HEK293 (cell line): ENCODE measurements at regions not wholly inside any gene's neighbourhood (a gene's known extent, or its start where the extent isn't known, plus 50 kb on each side); places are given as distances from the start of the nearest gene placed in this dataset.

ENCODE experiments used
- WT1 ChIP-seq: fragments of 450-650 bp; formaldehyde crosslinking; IDR thresholded peaks from 2 replicates; pipeline ENCODE4 v1.5.1; 2016; ENCODE audit warnings: missing biosample characterization, missing genetic modification characterization
- ZNF658 ChIP-seq: fragments of 450-650 bp; formaldehyde crosslinking; IDR thresholded peaks from 2 replicates; pipeline ENCODE4; 2016; ENCODE audit warnings: missing biosample characterization, missing genetic modification characterization
- TF ChIP-seq, protein P1 (sequence below): fragments of 450-650 bp; formaldehyde crosslinking; IDR thresholded peaks from 2 replicates; pipeline ENCODE4 v1.5.1; 2016; ENCODE audit warnings: missing biosample characterization, missing genetic modification characterization
- TF ChIP-seq, protein P2 (sequence below): fragments of 450-650 bp; formaldehyde crosslinking; IDR thresholded peaks from 2 replicates; pipeline ENCODE4 v1.5.1; 2016; ENCODE audit warnings: missing biosample characterization, missing genetic modification characterization
- TF ChIP-seq, protein P3 (sequence below): fragments of 450-650 bp; IDR thresholded peaks from 2 replicates; pipeline ENCODE4 v1.5.1; 2018; ENCODE audit warnings: missing biosample characterization, mild to moderate bottlenecking, missing genetic modification characterization

DNA sequence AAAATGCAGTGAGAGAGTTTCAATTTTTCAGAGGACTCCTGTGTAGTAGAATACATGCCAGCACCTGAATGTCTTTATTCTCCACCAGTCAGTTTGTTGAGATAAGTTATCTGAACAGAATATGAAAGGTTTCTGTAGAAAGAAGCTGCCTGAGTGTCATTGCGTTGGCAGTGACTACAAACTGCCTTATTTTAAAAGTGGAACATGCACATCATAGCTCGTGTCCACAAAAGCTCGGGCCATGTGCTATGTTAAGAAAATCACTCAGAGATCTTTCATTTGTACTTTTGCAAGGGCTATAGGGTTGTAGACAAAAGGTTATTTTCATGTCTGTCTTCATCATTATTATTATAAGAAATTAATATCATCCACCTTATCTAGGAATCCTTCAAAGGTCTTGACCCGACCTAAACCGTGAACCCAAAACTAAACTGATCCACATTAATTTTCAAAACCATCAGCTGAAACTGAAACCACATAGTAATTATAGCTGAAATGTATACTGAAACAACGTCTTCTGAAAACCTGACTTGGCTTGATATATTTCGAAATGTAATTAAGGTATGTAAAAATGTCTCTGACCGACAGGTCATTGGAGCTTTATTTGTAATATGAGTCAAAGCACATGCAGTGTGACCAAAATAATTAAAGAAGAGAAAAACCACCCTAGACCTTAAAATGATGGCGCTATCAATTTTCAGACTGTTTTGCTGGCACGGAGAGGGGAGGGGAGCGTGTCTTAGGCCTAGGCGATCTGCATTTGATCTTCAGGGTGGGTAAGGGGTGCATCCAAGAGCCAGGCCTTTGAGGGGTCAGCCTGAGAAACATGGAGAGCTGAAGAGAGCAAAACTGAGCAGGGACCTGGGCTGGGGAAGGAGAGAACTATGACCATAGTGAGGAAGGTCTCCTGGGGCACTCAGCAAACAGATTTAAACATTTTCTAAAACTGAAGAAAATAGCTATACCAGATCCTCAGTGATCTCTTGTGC lies 232.1 kb downstream of the SOX11 start:
- TF ChIP-seq, protein P1, sequence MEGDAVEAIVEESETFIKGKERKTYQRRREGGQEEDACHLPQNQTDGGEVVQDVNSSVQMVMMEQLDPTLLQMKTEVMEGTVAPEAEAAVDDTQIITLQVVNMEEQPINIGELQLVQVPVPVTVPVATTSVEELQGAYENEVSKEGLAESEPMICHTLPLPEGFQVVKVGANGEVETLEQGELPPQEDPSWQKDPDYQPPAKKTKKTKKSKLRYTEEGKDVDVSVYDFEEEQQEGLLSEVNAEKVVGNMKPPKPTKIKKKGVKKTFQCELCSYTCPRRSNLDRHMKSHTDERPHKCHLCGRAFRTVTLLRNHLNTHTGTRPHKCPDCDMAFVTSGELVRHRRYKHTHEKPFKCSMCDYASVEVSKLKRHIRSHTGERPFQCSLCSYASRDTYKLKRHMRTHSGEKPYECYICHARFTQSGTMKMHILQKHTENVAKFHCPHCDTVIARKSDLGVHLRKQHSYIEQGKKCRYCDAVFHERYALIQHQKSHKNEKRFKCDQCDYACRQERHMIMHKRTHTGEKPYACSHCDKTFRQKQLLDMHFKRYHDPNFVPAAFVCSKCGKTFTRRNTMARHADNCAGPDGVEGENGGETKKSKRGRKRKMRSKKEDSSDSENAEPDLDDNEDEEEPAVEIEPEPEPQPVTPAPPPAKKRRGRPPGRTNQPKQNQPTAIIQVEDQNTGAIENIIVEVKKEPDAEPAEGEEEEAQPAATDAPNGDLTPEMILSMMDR (tag by site-specific recombination), result no peak
- TF ChIP-seq, protein P2, sequence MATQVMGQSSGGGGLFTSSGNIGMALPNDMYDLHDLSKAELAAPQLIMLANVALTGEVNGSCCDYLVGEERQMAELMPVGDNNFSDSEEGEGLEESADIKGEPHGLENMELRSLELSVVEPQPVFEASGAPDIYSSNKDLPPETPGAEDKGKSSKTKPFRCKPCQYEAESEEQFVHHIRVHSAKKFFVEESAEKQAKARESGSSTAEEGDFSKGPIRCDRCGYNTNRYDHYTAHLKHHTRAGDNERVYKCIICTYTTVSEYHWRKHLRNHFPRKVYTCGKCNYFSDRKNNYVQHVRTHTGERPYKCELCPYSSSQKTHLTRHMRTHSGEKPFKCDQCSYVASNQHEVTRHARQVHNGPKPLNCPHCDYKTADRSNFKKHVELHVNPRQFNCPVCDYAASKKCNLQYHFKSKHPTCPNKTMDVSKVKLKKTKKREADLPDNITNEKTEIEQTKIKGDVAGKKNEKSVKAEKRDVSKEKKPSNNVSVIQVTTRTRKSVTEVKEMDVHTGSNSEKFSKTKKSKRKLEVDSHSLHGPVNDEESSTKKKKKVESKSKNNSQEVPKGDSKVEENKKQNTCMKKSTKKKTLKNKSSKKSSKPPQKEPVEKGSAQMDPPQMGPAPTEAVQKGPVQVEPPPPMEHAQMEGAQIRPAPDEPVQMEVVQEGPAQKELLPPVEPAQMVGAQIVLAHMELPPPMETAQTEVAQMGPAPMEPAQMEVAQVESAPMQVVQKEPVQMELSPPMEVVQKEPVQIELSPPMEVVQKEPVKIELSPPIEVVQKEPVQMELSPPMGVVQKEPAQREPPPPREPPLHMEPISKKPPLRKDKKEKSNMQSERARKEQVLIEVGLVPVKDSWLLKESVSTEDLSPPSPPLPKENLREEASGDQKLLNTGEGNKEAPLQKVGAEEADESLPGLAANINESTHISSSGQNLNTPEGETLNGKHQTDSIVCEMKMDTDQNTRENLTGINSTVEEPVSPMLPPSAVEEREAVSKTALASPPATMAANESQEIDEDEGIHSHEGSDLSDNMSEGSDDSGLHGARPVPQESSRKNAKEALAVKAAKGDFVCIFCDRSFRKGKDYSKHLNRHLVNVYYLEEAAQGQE (tag by site-specific recombination), result no peak
- TF ChIP-seq, protein P3, sequence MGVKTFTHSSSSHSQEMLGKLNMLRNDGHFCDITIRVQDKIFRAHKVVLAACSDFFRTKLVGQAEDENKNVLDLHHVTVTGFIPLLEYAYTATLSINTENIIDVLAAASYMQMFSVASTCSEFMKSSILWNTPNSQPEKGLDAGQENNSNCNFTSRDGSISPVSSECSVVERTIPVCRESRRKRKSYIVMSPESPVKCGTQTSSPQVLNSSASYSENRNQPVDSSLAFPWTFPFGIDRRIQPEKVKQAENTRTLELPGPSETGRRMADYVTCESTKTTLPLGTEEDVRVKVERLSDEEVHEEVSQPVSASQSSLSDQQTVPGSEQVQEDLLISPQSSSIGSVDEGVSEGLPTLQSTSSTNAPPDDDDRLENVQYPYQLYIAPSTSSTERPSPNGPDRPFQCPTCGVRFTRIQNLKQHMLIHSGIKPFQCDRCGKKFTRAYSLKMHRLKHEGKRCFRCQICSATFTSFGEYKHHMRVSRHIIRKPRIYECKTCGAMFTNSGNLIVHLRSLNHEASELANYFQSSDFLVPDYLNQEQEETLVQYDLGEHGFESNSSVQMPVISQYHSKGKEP (tag by site-specific recombination), result no peak
- TF ChIP-seq ZNF658 (tag by site-specific recombination) (no peak), WT1 (tag by site-specific recombination) (no peak)
